ENCODE measurements at regions not wholly inside any gene's neighbourhood (a gene's known extent, or its start where the extent isn't known, plus 50 kb on each side); places are given as distances from the start of the nearest gene placed in this dataset.

DNA sequence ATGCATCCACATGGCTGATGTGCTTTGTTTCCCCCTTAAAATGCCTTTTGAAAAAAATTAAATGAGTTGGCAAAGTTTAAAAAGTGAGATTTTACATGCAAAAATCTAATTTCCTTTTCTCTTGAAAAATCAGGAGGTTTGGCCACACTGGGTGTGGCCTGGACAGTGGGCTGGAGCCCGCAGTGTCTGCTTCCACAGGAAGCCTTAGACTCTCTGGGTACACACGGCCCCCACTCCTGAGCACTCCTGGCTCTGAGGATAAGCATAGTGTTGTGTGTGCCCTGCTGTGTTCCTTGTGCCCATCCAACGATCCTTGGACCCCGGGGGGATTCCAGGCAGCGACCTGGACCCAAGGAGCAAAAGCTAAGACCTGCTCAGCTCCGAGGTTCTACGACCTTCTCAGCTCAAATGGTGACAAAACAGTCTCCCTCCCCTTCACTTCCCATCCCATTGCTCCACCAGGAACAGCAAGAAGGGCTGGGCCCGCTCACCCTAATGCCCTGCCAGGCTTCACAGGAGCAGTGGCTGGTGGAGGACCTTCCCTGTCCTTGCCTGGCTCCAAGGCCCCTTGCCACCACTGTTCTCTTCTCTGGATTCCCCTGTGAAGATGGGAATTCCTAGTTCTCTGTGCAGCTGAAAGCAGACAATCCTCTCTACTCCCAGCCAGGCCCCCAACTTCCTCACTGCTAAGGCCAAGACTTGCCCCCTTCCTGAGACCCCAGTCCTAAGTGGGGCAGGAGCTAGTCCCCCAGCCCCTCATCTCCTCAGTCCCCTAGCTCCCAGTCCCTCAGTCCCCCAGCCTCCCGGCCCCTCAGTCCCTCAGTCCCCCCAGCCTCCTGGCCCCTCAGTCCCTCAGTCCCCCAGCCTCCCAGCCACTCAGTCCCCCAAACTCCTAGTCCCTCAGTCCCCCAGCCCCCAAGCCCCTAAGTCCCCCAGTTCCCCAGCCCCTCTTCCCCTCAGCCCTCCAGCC lies 395.8 kb downstream of the PTPRU start:
- no peak for TF ChIP-seq CTCF (optimal IDR thresholded peaks at IDR 0.05 in 1 of 3, IDR thresholded peaks at IDR 0.05 in 1 of 3, conservative IDR thresholded peaks at IDR 0.05 in 1 of 3; ENCODE audit: extremely low read depth in 1 of 3, insufficient read depth in 2 of 3, low read length in 3 of 3)
- no peak for TF ChIP-seq EZH2 (IDR thresholded peaks at IDR 0.05; ENCODE audit: low read length)

Data from keratinocyte (primary cell).